AG08396 (cell line): ENCODE measurements at regions not wholly inside any gene's neighbourhood (a gene's known extent, or its start where the extent isn't known, plus 50 kb on each side); places are given as distances from the start of the nearest gene placed in this dataset.

Source experiments
- DNase-seq: peaks from one replicate; pipeline ENCODE4 v3.0.0; 2012; ENCODE audit warnings: low spot score, mixed read lengths

DNA sequence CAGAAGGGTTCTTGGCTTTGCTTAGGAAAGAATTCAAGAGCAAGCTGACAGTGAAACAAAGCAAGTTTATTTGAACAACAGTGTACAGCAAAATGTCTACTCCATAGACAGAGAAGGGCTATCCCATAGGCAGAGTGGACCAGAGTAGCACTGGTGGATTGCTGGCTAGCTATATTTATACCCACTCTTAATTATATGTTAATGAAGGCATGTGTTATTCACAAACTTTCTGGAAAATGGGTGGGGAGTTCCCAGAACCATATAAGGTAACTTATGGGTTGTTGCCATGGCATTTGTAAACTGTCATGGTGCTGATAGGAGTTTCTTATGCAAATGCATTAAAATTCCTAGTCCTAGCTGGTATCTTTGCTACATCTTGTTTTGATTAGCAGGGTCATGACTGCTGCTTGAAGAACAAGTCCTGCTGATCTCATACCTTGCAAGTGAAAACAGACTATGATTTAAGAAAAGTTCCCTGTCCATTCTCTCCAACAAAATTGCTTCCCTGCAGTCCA, 330.5 kb downstream of the BUD13 start:
- DNase-seq, result no peak

DNA sequence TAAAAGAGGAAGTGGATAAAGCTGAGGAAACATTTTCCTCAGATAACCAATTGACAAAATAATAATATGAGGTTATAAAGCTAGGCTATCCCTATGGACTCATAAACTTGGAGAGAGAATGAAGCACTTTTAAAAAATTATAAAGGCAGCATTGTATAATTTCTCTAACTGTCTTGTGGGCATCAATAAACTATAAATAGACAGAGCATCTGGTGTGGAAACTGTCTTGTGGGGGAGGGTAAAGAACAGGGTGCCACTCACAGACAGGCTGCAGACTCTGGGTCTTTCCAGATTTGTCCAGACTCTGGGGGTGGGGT, 333.5 kb downstream of the BUD13 start:
- no peak for DNase-seq

DNA sequence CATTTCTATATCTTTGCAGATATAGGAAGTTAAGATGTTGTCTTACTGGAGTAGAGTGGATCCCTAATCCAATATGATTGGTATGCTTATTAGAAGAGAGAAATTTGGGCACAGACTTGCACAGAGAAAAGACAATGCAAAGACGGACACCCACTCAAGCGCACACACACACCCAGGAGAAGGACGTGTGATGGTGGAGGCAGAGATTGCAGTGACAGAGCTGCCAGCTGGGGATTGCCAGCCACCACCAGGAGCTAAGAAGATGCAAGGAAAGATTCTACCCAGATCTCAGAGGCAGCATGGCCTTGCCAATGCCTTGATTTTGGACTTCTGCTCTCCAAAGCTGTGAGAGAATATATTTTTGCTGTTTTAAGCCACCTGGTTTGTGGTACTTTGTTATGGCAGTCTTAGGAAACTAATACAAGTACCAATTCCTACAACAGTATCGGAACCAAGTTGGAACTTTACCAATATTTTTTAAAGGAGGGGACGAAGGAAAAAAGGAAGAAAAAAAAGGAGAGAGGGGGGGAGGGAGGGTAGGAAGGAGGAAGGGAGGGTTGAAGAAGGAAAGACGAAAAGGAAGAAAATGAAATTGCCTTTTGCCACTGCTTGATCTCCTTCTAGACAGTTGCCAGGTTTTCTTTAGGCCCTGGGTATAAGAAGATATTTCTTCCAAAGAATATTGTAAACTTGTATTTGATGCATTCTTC, 334.0 kb downstream of the BUD13 start:
- no peak for DNase-seq

DNA sequence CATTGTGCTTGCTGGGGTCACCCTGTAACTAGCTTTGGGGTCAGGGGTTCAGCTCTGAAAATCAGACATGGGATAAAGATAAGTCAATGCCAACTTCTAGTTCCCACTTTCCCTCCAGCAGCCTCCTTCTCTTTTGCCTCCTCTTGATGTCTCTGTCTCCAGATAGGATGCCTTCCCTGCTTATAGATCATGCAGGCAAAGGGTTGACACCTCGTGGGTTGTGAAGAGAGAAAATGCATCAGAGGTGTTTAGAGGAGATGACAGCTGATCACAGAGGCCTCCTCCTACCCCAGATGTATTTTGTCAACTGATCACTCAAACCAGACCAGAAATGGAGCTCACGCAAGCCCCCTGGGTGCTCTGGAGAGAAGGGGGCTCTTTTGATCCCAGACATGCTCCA, 337.8 kb downstream of the BUD13 start:
- no peak for DNase-seq

GRCh38 chr11:116432301-116432700, 340.5 kb downstream of the BUD13 start:
- no peak for DNase-seq

DNA sequence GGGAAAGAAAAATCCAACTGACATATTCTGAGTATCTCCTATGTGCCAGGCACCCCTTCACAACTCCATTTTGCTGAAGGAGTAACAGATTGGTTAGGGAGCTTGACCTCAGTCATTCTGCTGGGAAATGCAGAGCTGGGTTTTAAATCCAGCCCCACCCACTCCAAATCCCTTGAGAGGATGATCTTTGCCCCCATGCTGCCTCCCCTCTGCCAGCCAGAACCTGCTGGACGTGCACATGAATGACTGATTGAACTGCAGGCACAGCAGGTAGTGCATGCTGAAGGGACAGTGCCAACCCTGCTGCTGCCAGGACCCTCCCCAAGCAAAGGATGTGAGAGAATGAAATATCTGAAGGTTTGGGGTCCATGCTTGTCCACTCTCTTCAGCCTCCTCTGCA, 340.9 kb downstream of the BUD13 start:
- no peak for DNase-seq

GRCh38 chr11:116428638-116428975, 344.2 kb downstream of the BUD13 start:
- DNase-seq, result no peak

- DNase-seq, result no peak
Observed at GRCh38 chr11:116427903-116428637, 344.7 kb downstream of the BUD13 start.

DNA sequence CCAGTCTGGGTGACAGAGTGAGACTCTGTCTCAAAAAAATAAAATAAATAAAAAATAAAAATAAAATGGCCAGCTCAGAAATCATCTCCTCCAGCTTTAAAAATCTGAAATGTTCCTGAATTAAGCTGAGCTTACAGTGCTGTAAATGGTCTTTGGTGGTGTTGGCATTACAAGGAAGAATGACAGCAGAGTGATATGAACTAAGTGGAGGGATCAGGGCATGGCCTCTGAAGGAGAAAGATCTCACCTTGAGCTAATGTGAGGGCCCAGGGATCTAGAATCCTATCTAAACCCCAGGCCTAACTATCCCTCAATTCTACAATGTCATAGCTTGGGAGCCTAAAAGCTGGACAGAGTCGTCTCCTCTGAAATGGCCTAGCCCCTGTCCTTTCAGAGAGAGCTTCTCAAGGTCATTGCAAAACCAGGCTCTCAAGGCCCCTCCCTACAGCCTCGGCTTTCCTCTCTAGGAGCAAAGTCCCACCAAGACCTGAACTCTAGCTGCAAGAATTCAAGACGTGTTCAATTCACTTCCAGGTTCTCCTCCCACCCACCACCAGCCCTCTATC, 345.4 kb downstream of the BUD13 start:
- no peak for DNase-seq

- no peak for DNase-seq
Observed at GRCh38 chr11:116426761-116427160, 346.0 kb downstream of the BUD13 start.

- no peak for DNase-seq
Observed at GRCh38 chr11:116424615-116425261, 348.0 kb downstream of the BUD13 start.

DNA sequence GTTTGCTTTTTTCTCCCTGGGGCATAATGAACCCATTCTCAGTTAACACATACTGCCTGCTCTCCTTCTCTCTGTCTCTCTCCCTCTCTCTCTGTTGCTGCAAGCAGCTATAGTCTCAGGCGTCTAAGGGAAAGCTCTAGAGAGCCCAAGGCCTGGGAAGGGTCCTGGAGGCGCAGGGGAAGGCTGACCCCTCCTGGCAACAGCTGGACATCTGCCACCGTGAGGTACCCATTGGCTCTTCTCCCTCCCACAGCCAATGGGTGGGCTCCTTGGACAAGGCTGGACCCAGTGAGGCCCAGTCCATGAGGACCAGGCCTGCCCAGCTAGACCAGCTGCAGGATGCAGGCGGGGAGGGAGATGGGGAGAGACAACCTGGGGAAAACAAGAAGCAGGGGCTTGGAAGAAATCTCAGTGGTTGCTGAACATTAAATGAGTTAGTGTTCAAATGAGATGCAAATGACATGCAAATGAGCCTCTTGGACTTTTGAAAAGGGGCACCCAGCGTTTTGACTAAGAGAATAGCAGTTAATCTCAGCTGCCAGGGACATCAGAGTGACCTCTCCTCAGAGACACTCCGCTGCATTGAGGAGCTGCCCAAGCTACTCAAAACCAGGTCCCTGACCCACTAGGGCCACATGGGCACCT, 349.7 kb downstream of the BUD13 start:
- DNase-seq, result no peak

GRCh38 chr11:116422556-116422955, 350.2 kb downstream of the BUD13 start:
- DNase-seq, result no peak

DNA sequence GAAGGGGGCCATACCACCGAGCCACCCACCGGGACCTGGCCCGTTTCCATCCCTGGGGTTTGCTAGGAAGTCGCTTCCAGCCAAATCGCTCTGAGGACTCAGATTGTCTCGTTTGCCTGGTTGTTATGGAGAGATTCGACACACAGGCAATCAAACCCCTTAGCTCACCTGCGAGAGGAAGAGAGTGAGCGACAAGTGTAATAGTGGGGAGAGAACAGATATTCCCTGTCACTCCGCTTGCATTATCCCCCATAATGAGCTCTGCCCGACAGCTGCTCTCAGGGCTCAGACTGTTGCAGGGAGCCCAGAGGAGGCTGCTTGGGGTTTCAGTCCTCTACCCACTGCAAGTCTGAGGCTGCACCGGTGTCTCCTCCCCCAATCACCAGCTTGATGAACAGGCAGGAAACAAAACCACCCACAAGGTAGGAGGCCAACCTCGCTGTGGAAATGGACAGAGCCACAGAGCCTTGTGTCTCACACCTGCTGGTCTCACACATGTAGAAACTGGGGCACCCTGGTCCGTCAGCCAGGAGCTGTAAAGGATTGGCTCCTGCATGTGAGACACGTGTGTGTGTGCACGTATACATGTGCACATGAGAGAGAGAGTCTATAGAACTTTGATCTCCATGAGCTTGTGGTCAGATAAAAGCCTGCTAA, 351.1 kb downstream of the BUD13 start:
- DNase-seq, result no peak

DNA sequence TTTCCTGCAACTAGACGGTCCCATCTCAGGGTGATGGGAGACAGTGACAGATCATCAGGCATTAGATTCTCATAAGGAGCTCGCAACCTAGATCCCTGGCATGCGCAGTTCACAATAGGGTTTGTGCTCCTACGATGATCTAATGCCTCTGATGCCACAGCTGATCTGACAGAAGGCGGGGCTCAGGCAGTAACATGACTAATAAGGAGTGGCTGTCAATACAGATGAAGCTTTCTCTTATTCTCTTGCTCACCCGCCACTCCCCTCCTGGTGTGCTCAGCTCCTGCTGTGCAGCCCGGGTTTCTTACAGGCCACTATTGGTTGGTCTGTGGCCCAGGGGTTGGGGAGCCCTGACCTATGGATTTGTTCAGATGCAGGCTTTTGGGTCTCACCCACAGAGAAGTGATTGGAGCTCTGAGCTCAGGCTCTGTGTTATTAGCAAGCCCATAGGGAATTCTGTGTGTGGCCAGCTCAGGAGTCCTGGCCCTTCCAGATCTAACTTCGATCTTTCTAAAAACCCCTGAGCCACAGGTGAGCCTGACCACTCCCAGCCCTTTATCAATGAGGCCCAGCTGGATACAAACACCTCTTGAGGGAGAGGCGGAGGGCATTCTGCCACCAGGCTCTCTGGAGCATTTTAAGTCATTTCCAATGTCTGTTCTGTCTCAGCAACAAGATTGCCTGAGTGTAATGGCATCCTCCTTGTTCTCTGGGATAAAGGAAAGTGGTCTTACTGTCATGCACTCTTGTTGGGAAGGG, 351.8 kb downstream of the BUD13 start:
- no peak for DNase-seq

DNA sequence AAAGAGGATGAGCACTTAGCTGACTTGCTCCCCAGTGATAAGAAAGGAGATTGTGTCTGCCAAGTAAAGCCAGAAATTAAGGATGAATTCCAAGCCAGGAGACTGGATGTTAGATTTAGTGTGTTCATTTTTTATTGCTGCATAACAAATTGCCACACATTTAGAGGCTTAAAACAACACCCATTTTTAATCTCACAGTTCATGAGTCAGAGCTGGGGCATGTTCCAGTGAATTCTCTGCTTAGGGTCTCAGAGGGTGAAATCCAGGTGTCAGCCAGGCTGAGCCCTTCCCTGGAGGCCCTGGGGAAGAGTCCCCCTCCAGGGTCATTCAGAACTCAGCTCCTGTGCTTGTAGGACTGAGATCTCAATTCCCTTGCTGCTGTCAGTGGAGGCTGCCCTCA, 352.8 kb downstream of the BUD13 start:
- no peak for DNase-seq

GRCh38 chr11:116418388-116419041, 354.3 kb downstream of the BUD13 start:
- DNase-seq, result no peak

- no peak for DNase-seq
Observed at GRCh38 chr11:116416852-116417251, 355.9 kb downstream of the BUD13 start.

DNA sequence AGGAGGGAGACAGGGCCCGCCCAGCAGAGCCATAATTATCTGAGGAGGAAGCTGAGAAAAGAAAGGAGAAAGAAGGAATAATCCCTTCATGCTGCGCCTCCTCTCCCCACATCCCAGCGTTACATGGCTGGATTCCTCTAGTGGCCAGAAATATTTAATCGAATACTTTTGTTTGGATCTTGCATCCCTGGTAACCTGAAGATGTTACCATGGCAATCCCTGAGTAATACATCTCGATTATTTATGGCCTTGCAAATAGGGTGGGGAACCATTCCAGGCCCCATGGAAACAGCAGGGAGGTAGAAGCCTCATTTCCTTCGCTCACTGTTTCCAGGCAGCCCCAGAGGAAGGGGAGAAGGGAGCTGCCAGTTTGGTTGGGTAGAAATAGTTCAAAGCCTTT, 357.7 kb downstream of the BUD13 start:
- DNase-seq, result no peak

DNA sequence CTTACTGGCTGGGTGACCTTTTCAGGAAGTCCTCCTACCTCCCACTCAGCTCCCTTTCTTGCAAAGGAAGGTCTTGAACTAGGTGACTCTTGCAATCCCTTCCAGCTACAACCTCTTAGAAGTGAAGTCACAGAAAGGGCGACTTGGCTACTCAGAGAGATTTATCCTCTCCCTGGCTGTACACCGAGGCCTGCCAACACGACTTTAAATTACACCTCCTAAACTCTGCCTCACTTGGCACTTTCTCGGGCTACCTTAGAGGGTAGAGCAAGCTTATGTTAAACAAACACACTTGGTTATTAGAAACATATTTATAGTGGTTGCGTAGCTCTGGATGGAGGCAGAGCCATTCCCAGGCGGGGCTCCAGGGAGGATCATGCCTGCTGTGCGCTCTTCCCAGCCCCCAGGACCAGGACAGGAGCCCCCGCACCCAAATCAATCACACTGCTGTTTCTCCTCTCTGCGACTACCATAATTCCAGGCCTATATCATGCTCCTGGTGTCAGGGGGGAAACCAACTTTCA, 358.4 kb downstream of the BUD13 start:
- no peak for DNase-seq
